ENCODE measurements at regions not wholly inside any gene's neighbourhood (a gene's known extent, or its start where the extent isn't known, plus 50 kb on each side); places are given as distances from the start of the nearest gene placed in this dataset.

DNA sequence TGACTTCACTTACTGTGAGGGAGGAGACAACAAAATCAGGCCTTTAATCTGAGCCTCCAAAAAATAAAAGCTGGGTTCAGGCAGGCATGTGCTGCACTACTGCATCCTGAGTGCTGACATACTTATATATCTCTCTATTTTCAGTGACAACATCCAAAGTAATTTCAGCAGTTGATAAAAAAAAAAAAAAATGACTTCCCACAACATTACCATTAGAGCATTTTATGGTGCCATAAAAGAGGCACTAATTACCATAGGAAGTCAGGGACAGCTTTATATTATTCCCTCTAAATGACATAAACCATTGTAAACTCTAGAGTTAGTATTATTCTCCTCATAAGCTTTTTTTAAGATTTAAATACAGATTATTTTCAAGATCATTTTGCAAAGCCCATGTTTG, 346.1 kb downstream of the SLCO4C1 start:
- DNase-seq (ENCODE audit: low spot score) = no peak
- intact Hi-C loops (cut with micrococcal nuclease) = no loop called here
- Mint-ChIP-seq H3K27ac (no peak overlapping the region), H3K4me1 (ENCODE audit: low read depth) (no peaks in the 10 kb centered on the region), H3K9me3 (no peaks in the 10 kb centered on the region), H3K27me3 (ENCODE audit: insufficient read depth) (no peaks in the 10 kb centered on the region), H3K36me3 (ENCODE audit: low read depth) (no peaks in the 10 kb centered on the region), H3K4me3 (no peak overlapping the region)

GRCh38 chr5:101948615-101949014, 347.5 kb downstream of the SLCO4C1 start:
- H3K4me1 Mint-ChIP-seq (ENCODE audit: low read depth) = peaks cover 4% of the 10 kb centered on the region
- H3K27ac Mint-ChIP-seq = no peak overlapping the region
- intact Hi-C loops (cut with micrococcal nuclease) = no loop called here
- H3K27me3 Mint-ChIP-seq (ENCODE audit: insufficient read depth) = no peaks in the 10 kb centered on the region
- no peaks in the 10 kb centered on the region for H3K9me3 Mint-ChIP-seq
- no peak for DNase-seq (ENCODE audit: low spot score)
- H3K36me3 Mint-ChIP-seq (ENCODE audit: low read depth) = no peaks in the 10 kb centered on the region
- H3K4me3 Mint-ChIP-seq = no peak overlapping the region

DNA sequence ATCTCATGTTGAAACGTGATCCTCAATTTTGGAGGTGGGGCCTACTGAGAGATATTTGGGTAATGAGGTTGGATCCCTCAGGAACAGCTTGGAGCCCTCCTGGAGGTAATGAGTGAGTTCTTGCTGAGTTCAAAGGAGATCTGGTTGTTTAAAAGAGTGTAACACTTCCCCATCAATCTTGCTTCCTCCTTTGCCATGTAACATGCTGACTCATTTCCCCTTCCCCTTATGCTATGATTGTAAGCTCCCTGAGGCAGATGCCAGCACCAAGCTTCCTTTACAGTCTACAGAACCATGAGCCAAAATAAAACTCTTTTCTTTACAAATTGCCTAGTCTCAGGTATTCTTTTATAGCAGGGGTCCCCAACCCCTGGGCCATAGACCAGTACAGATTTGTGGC, 352.3 kb downstream of the SLCO4C1 start:
- Mint-ChIP-seq H3K4me3 (no peak overlapping the region), H3K27ac (no peak overlapping the region), H3K27me3 (ENCODE audit: insufficient read depth) (no peaks in the 10 kb centered on the region), H3K9me3 (no peaks in the 10 kb centered on the region), H3K36me3 (ENCODE audit: low read depth) (no peaks in the 10 kb centered on the region), H3K4me1 (ENCODE audit: low read depth) (peaks cover 8% of the 10 kb centered on the region)
- intact Hi-C loops (cut with micrococcal nuclease) = loop anchor here (2.0 kb wide), 1 partner anchor 279 kb away; no protein-coding TSS in a partner anchor
- no peak for DNase-seq (ENCODE audit: low spot score)

DNA sequence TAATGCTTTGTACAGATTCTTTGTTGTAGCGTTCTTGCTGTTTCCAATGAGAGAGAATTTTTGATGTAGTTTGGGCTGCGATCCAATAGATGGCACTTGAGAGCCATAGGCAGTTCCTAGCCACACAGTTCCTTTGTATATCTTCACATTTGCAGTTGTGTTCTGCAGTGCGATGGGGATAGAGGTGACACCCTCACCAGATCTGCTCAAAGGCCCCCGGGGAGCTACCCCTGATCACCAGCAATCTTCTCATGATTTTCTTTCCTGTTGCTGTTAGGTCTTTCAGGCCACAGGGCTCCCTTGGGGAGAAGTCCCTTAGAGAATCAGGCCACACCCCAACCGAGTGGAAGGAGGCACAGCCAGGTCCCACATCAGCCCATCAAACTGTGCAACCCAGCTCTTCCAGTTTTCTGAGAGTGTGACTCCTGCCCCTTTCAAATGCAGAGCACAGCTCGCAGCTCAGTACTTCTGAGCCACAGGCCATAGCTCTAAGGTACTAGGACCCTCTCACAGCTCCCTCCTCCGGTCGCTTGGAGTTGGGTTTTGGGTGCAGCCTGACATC, 353.7 kb downstream of the SLCO4C1 start:
- no peaks in the 10 kb centered on the region for H3K27me3 Mint-ChIP-seq (ENCODE audit: insufficient read depth)
- H3K27ac Mint-ChIP-seq = no peak overlapping the region
- no peaks in the 10 kb centered on the region for H3K9me3 Mint-ChIP-seq
- peaks cover 8% of the 10 kb centered on the region for H3K4me1 Mint-ChIP-seq (ENCODE audit: low read depth)
- no peaks in the 10 kb centered on the region for H3K36me3 Mint-ChIP-seq (ENCODE audit: low read depth)
- no peak overlapping the region for H3K4me3 Mint-ChIP-seq
- intact Hi-C loops (cut with micrococcal nuclease) = loop anchor here (1.0 to 2.0 kb wide), 3 partner anchors 35 to 280 kb away; no protein-coding TSS in a partner anchor
- no peak for DNase-seq (ENCODE audit: low spot score)

DNA sequence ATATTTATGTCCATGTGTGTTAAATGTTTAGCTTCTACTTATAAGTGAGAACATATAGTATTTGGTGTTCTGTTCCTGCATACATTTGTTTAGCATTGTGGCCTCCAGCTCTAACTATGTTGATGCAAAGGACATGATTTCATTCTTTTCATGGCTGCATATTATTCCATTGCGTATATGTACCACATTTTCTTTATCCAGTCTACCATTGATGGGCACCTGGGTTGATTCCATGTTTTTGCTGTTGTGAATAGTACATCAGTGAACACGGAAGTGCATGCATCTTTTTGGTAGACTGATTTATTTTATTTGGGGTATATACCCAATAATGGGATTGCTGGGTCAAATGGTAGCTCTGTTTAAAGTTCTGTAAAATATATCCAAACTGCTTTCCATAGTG, 359.0 kb downstream of the SLCO4C1 start:
- intact Hi-C loops (cut with micrococcal nuclease) = no loop called here
- Mint-ChIP-seq H3K27ac (no peak overlapping the region), H3K4me3 (no peak overlapping the region), H3K27me3 (ENCODE audit: insufficient read depth) (peaks cover 2% of the 10 kb centered on the region), H3K36me3 (ENCODE audit: low read depth) (no peaks in the 10 kb centered on the region), H3K4me1 (ENCODE audit: low read depth) (no peaks in the 10 kb centered on the region), H3K9me3 (no peaks in the 10 kb centered on the region)
- DNase-seq (ENCODE audit: low spot score) = no peak

DNA sequence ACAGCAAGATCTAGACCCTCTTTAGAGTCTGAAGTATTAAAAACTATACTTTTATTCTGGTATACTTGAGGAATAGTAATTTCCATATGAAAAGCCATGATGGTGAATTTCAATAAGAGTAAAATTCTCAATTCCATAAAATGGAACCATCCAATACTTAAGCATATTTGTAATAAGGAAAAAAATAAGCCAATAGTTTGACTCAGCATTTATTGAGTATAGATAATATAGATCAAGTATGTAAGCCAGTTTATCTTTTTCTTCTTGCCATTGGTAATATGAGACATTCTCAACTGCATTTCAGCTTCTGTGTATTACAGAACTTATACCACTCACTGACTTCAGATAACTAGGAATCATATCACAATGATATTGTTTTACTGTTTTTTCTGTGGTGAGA, 361.0 kb downstream of the SLCO4C1 start:
- intact Hi-C loops (cut with micrococcal nuclease) = no loop called here
- H3K9me3 Mint-ChIP-seq = no peaks in the 10 kb centered on the region
- no peak overlapping the region for H3K27ac Mint-ChIP-seq
- H3K36me3 Mint-ChIP-seq (ENCODE audit: low read depth) = no peaks in the 10 kb centered on the region
- peaks cover 2% of the 10 kb centered on the region for H3K27me3 Mint-ChIP-seq (ENCODE audit: insufficient read depth)
- H3K4me1 Mint-ChIP-seq (ENCODE audit: low read depth) = no peaks in the 10 kb centered on the region
- H3K4me3 Mint-ChIP-seq = no peak overlapping the region
- no peak for DNase-seq (ENCODE audit: low spot score)

DNA sequence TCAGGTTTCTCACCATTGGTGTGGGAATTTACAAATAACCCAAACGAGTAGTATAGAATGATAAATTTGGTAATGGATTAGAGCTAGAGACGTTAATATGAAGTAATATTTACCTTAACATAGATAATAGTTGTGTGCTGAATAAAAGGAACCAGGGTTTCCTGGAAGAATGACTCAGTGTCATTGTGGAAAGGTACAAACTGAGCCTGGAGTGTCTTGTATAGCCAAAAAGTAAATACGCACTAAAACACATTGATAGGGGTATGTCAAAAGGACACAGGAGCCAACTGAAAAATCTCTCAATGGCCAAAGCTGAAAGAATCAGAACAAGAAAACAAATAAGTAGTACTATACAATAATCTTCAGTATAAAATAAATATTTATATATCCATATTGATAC, 363.5 kb downstream of the SLCO4C1 start:
- no peak overlapping the region for H3K4me3 Mint-ChIP-seq
- no peak overlapping the region for H3K27ac Mint-ChIP-seq
- H3K36me3 Mint-ChIP-seq (ENCODE audit: low read depth) = no peaks in the 10 kb centered on the region
- no peak for DNase-seq (ENCODE audit: low spot score)
- H3K4me1 Mint-ChIP-seq (ENCODE audit: low read depth) = no peaks in the 10 kb centered on the region
- H3K9me3 Mint-ChIP-seq = no peaks in the 10 kb centered on the region
- intact Hi-C loops (cut with micrococcal nuclease) = no loop called here
- H3K27me3 Mint-ChIP-seq (ENCODE audit: insufficient read depth) = peaks cover 2% of the 10 kb centered on the region

DNA sequence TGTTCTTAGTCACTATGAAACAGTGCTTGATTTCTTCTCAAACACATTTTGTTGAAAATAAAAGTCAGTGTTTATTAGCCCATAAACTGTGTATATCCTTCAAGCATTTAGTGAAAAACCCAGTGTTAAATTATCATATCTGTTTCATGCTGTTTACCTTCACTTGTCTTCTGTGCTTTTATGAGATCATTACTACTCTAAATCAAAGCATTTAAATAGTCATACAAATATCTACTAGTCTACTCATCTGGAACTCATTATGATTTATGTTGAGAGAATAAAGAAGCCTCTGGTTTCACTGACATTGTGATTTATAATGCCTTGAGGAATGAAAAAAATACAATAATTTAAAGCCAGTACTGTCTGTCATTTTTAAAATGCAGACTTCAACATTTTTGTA, 366.5 kb downstream of the SLCO4C1 start:
- DNase-seq (ENCODE audit: low spot score) = no peak
- H3K4me3 Mint-ChIP-seq = no peak overlapping the region
- intact Hi-C loops (cut with micrococcal nuclease) = no loop called here
- H3K4me1 Mint-ChIP-seq (ENCODE audit: low read depth) = no peaks in the 10 kb centered on the region
- H3K27me3 Mint-ChIP-seq (ENCODE audit: insufficient read depth) = peaks cover 2% of the 10 kb centered on the region
- no peak overlapping the region for H3K27ac Mint-ChIP-seq
- H3K9me3 Mint-ChIP-seq = no peaks in the 10 kb centered on the region
- no peaks in the 10 kb centered on the region for H3K36me3 Mint-ChIP-seq (ENCODE audit: low read depth)

GRCh38 chr5:101917166-101917565, 378.9 kb downstream of the SLCO4C1 start:
- Mint-ChIP-seq H3K9me3 (peaks cover 3% of the 10 kb centered on the region), H3K4me1 (ENCODE audit: low read depth) (no peaks in the 10 kb centered on the region), H3K36me3 (ENCODE audit: low read depth) (no peaks in the 10 kb centered on the region), H3K27ac (no peak overlapping the region), H3K27me3 (ENCODE audit: insufficient read depth) (no peaks in the 10 kb centered on the region), H3K4me3 (no peak overlapping the region)
- intact Hi-C loops (cut with micrococcal nuclease) = no loop called here
- DNase-seq (ENCODE audit: low spot score) = no peak

- H3K27ac Mint-ChIP-seq = no peak overlapping the region
- intact Hi-C loops (cut with micrococcal nuclease) = no loop called here
- no peaks in the 10 kb centered on the region for H3K36me3 Mint-ChIP-seq (ENCODE audit: low read depth)
- H3K4me3 Mint-ChIP-seq = no peak overlapping the region
- H3K4me1 Mint-ChIP-seq (ENCODE audit: low read depth) = no peaks in the 10 kb centered on the region
- H3K27me3 Mint-ChIP-seq (ENCODE audit: insufficient read depth) = no peaks in the 10 kb centered on the region
- no peak for DNase-seq (ENCODE audit: low spot score)
- peaks cover 4% of the 10 kb centered on the region for H3K9me3 Mint-ChIP-seq
Observed at GRCh38 chr5:101915554-101915953, 380.5 kb downstream of the SLCO4C1 start.

DNA sequence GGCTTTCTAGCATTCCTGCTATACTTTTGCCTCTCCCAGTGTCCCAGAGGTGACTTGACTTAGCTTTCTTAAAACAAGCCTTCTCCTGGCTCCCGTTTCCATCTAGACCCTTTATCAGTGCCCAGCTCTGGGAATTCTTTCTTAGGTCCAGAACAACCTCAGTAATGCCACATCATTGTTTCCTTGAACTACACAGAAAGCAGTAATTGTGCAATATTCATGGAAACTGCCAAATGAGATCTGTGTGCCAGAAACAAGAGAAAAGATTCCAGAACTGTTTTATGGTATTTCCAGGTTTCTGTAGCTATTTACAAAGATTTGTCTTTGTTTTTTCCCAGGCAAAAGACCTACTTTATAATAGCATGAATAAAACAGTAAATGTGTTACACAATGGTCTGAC, 391.3 kb downstream of the SLCO4C1 start:
- Mint-ChIP-seq H3K4me3 (no peak overlapping the region), H3K27me3 (ENCODE audit: insufficient read depth) (no peaks in the 10 kb centered on the region), H3K27ac (no peak overlapping the region), H3K4me1 (ENCODE audit: low read depth) (no peaks in the 10 kb centered on the region), H3K9me3 (no peaks in the 10 kb centered on the region), H3K36me3 (ENCODE audit: low read depth) (no peaks in the 10 kb centered on the region)
- no peak for DNase-seq (ENCODE audit: low spot score)
- intact Hi-C loops (cut with micrococcal nuclease) = no loop called here

- H3K4me3 Mint-ChIP-seq = no peak overlapping the region
- no peak overlapping the region for H3K27ac Mint-ChIP-seq
- H3K4me1 Mint-ChIP-seq (ENCODE audit: low read depth) = no peaks in the 10 kb centered on the region
- no peaks in the 10 kb centered on the region for H3K36me3 Mint-ChIP-seq (ENCODE audit: low read depth)
- no peaks in the 10 kb centered on the region for H3K9me3 Mint-ChIP-seq
- intact Hi-C loops (cut with micrococcal nuclease) = no loop called here
- no peaks in the 10 kb centered on the region for H3K27me3 Mint-ChIP-seq (ENCODE audit: insufficient read depth)
- no peak for DNase-seq (ENCODE audit: low spot score)
Observed at GRCh38 chr5:101897914-101898313, 398.2 kb downstream of the SLCO4C1 start.

DNA sequence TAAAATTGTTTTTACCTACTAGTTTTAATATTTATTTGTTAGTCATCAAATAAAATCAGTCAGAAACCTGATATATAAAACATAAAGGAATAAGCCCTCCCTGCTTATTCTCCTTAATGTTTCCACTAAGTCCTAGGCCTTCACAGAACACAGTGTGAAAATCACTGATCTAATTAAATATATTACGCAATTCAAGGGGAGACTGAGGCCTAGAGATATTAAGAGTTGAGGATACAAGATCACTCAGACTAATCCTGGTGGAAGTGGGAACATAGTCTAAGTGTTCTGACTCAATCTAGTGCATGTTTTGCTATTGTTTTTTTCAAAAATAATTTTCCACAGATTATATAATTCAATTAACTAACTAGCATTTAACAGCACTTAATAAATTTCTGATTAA, 401.1 kb downstream of the SLCO4C1 start:
- no peaks in the 10 kb centered on the region for H3K4me1 Mint-ChIP-seq (ENCODE audit: low read depth)
- H3K9me3 Mint-ChIP-seq = no peaks in the 10 kb centered on the region
- H3K36me3 Mint-ChIP-seq (ENCODE audit: low read depth) = no peaks in the 10 kb centered on the region
- no peak overlapping the region for H3K27ac Mint-ChIP-seq
- H3K4me3 Mint-ChIP-seq = no peak overlapping the region
- no peak for DNase-seq (ENCODE audit: low spot score)
- intact Hi-C loops (cut with micrococcal nuclease) = no loop called here
- H3K27me3 Mint-ChIP-seq (ENCODE audit: insufficient read depth) = no peaks in the 10 kb centered on the region

- H3K27me3 Mint-ChIP-seq (ENCODE audit: insufficient read depth) = no peaks in the 10 kb centered on the region
- H3K36me3 Mint-ChIP-seq (ENCODE audit: low read depth) = no peaks in the 10 kb centered on the region
- H3K27ac Mint-ChIP-seq = no peak overlapping the region
- no peak overlapping the region for H3K4me3 Mint-ChIP-seq
- H3K4me1 Mint-ChIP-seq (ENCODE audit: low read depth) = no peaks in the 10 kb centered on the region
- intact Hi-C loops (cut with micrococcal nuclease) = no loop called here
- H3K9me3 Mint-ChIP-seq = no peaks in the 10 kb centered on the region
- DNase-seq (ENCODE audit: low spot score) = no peak
Observed at GRCh38 chr5:101878190-101878589, 417.9 kb downstream of the SLCO4C1 start.
